ENCODE measurements at regions not wholly inside any gene's neighbourhood (a gene's known extent, or its start where the extent isn't known, plus 50 kb on each side); places are given as distances from the start of the nearest gene placed in this dataset.

GRCh38 chr3:63090656-63091055, 187.5 kb upstream of the SYNPR start:
- TF ChIP-seq CTCF (IDR thresholded peaks at IDR 0.05; ENCODE audit: insufficient read depth, low read depth, low read length) (no peak), EZH2 (IDR thresholded peaks at IDR 0.05; ENCODE audit: insufficient read depth, low read length) (no peak)
